NT2/D1 (cell line): ENCODE measurements at regions not wholly inside any gene's neighbourhood (a gene's known extent, or its start where the extent isn't known, plus 50 kb on each side); places are given as distances from the start of the nearest gene placed in this dataset.
"Not testable (repeated sequence)": the region's sequence is repeated elsewhere in the genome, so short reads cannot be mapped to it uniquely, and the experiment has no call there.

Experiments used
- SUZ12 ChIP-seq: IDR thresholded peaks from 2 replicates; pipeline ENCODE4 v1.6.1; 2011; ENCODE audit not compliant: insufficient read length, insufficient read depth; ENCODE audit errors: extremely low read depth
- ZNF274 ChIP-seq: IDR thresholded peaks from 2 replicates; pipeline ENCODE4 v1.6.1; 2011; ENCODE audit warnings: mild to moderate bottlenecking, low read depth, low read length

DNA sequence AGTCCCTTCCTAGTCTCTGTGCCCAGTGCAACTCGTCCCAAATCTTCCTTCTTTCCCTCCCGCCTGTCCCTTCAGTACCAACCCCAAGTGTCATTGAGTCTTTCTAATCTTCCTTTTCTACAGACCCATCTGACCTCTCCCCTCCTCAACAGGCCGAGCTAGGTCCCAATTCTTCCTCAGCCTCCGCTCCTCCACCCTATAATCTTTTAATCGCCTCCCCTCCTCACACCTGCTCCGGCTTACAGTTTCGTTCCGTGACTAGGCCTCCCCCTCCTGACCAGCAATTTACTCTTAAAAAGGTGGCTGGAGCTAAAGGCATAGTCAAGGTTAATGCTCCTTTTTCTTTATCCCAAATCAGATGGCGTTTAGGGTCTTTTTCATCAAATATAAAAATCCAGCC, 123.1 kb upstream of the MAP2 start:
- not testable (repeated sequence) for TF ChIP-seq ZNF274, SUZ12
